ENCODE measurements at regions not wholly inside any gene's neighbourhood (a gene's known extent, or its start where the extent isn't known, plus 50 kb on each side); places are given as distances from the start of the nearest gene placed in this dataset.

- TF ChIP-seq ZFP30 (CRISPR knock-in tag; IDR thresholded peaks at IDR 0.05) (no peak), OSR1 (CRISPR knock-in tag; IDR thresholded peaks at IDR 0.05) (no peak), ISL1 (CRISPR knock-in tag; IDR thresholded peaks at IDR 0.05) (no peak), BACH2 (CRISPR knock-in tag; IDR thresholded peaks at IDR 0.05; ENCODE audit: borderline replicate concordance) (no peak), ESRRG (CRISPR knock-in tag; IDR thresholded peaks at IDR 0.05) (no peak), ARNTL (CRISPR knock-in tag; IDR thresholded peaks at IDR 0.05; ENCODE audit: borderline replicate concordance, low read depth) (no peak), CREB5 (CRISPR knock-in tag; IDR thresholded peaks at IDR 0.05; ENCODE audit: low read depth) (no peak), GLIS3 (CRISPR knock-in tag; IDR thresholded peaks at IDR 0.05) (no peak), ZNF70 (CRISPR knock-in tag; IDR thresholded peaks at IDR 0.05) (no peak)
- ATAC-seq = no peak
Observed at GRCh38 chrX:43211570-43211969, 433.6 kb upstream of the PPP1R2C start.

GRCh38 chrX:43218198-43218597 is 437.9 kb upstream of the MAOA start:
- ATAC-seq = no peak
- TF ChIP-seq ZFP30 (CRISPR knock-in tag; IDR thresholded peaks at IDR 0.05) (no peak), ZNF70 (CRISPR knock-in tag; IDR thresholded peaks at IDR 0.05) (no peak), TCF4 (CRISPR knock-in tag; IDR thresholded peaks at IDR 0.05; ENCODE audit: borderline replicate concordance) (no peak), OSR1 (CRISPR knock-in tag; IDR thresholded peaks at IDR 0.05) (no peak), RARB (CRISPR knock-in tag; IDR thresholded peaks at IDR 0.05) (no peak)

GRCh38 chrX:43224496-43224895 is 431.6 kb upstream of the MAOA start:
- no peak for ATAC-seq
- TF ChIP-seq TSHZ2 (CRISPR knock-in tag; IDR thresholded peaks at IDR 0.05) (no peak), ISL1 (CRISPR knock-in tag; IDR thresholded peaks at IDR 0.05) (no peak), PPARA (CRISPR knock-in tag; IDR thresholded peaks at IDR 0.05; ENCODE audit: borderline replicate concordance) (no peak), ARNTL (CRISPR knock-in tag; IDR thresholded peaks at IDR 0.05; ENCODE audit: borderline replicate concordance, low read depth) (no peak), TOX (CRISPR knock-in tag; IDR thresholded peaks at IDR 0.05; ENCODE audit: borderline replicate concordance) (no peak), ZNF70 (CRISPR knock-in tag; IDR thresholded peaks at IDR 0.05) (no peak), GLIS3 (CRISPR knock-in tag; IDR thresholded peaks at IDR 0.05) (no peak), BACH2 (CRISPR knock-in tag; IDR thresholded peaks at IDR 0.05; ENCODE audit: borderline replicate concordance) (no peak), SNAI2 (CRISPR knock-in tag; IDR thresholded peaks at IDR 0.05) (no peak), CREB5 (CRISPR knock-in tag; IDR thresholded peaks at IDR 0.05; ENCODE audit: low read depth) (no peak), CSRNP3 (CRISPR knock-in tag; IDR thresholded peaks at IDR 0.05) (no peak), ZFP30 (CRISPR knock-in tag; IDR thresholded peaks at IDR 0.05) (no peak), PATZ1 (CRISPR knock-in tag; IDR thresholded peaks at IDR 0.05; ENCODE audit: borderline replicate concordance) (no peak), ZC3H10 (CRISPR knock-in tag; IDR thresholded peaks at IDR 0.05) (no peak), ZNF8 (CRISPR knock-in tag; IDR thresholded peaks at IDR 0.05) (no peak)
